Fibroblast of lung (primary cell): ENCODE measurements at regions not wholly inside any gene's neighbourhood (a gene's known extent, or its start where the extent isn't known, plus 50 kb on each side); places are given as distances from the start of the nearest gene placed in this dataset.

Experiments
- EZH2 ChIP-seq: IDR thresholded peaks from 2 replicates; pipeline ENCODE4 v1.5.1; 2012; ENCODE audit warnings: low read length, control low read depth, mild to moderate bottlenecking; ENCODE audit errors: missing control alignments
- TF ChIP-seq, protein P1 (sequence below), 2 donors: IDR thresholded peaks in 1 of 2; conservative IDR thresholded peaks in 1 of 2; 1 replicate in 1 of 2; 2 replicates in 1 of 2; pipeline ENCODE4 v1.5.1; 2011 to 2012; ENCODE audit warnings: low read length in 2 of 2, control low read depth in 1 of 2, inconsistent platforms in 1 of 2, low read depth in 1 of 2, mild to moderate bottlenecking in 1 of 2

DNA sequence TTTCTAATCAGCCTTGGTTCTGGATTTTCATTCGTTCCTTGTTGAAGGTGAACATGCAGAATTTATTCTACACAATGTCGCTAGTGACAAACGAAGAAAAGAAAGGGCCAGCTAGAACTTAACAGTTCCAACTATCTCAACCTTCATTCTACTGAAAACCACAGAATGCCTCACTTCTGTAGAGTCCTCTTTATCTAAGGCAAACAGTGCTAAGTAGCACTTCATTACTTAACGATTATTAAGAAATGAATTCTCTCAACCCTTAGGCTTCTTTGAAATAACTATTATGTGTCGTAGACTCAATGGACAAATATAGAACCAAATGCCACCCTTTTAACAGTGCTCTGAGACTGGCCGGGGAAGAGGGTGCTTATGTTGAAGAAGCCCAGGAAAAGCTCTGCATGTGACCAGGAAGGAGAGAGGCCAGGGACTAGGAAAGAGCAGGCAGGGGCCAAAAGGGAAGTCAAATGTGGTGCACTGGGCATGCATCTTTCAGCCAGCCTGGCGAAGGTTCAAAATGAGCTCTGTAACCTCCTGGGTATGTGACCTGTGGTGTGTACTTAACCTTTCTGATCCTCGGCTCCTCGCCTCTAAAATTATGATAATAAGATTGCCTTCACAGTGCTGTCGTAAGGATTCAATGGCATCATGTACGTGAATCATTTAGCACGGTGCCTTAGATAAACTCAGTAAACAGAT lies 55.4 kb upstream of the BMP2 start:
- TF ChIP-seq, protein P1, sequence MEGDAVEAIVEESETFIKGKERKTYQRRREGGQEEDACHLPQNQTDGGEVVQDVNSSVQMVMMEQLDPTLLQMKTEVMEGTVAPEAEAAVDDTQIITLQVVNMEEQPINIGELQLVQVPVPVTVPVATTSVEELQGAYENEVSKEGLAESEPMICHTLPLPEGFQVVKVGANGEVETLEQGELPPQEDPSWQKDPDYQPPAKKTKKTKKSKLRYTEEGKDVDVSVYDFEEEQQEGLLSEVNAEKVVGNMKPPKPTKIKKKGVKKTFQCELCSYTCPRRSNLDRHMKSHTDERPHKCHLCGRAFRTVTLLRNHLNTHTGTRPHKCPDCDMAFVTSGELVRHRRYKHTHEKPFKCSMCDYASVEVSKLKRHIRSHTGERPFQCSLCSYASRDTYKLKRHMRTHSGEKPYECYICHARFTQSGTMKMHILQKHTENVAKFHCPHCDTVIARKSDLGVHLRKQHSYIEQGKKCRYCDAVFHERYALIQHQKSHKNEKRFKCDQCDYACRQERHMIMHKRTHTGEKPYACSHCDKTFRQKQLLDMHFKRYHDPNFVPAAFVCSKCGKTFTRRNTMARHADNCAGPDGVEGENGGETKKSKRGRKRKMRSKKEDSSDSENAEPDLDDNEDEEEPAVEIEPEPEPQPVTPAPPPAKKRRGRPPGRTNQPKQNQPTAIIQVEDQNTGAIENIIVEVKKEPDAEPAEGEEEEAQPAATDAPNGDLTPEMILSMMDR (conservative IDR thresholded peaks at IDR 0.05 in 1 of 2, IDR thresholded peaks at IDR 0.05 in 1 of 2; ENCODE audit: low read depth in 1 of 2, low read length in 2 of 2): no peak
- no peak for TF ChIP-seq EZH2
